Heart left ventricle (tissue), 16 donors: ENCODE measurements at regions not wholly inside any gene's neighbourhood (a gene's known extent, or its start where the extent isn't known, plus 50 kb on each side); places are given as distances from the start of the nearest gene placed in this dataset.

Source experiments
- ATAC-seq, 4 donors: fragments of 200-7000 bp; cut with Tn5 transposase; one replicate each; pipeline ENCODE4 v1.9.1; 2020 to 2022; ENCODE audit warnings: moderate library complexity in 4 of 4, mild to moderate bottlenecking in 3 of 4, moderate number of reproducible peaks in 1 of 4
- DNase-seq, 5 donors: peaks; one replicate each; pipeline ENCODE4 v3.0.0-alpha.2; 2020
- H3K27ac ChIP-seq, 12 donors: fragments of 200-600 bp; sonication (generic) in 4 of 12; one replicate each; pipeline versions ENCODE4 v1.5.0 to v1.8.0; 2016 to 2022; ENCODE audit warnings: mild to moderate bottlenecking in 2 of 12
- H3K27me3 ChIP-seq, 9 donors: fragments of 200-600 bp; sonication (generic) in 2 of 9; one replicate each; pipeline versions ENCODE4 v1.5.1 to v1.8.0; 2016 to 2022; ENCODE audit warnings: mild to moderate bottlenecking in 3 of 9
- H3K36me3 ChIP-seq, 9 donors: fragments of 200-600 bp; sonication (generic) in 2 of 9; one replicate each; pipeline versions ENCODE4 v1.5.0 to v1.8.0; 2018 to 2022; ENCODE audit warnings: mild to moderate bottlenecking in 2 of 9
- H3K4me1 ChIP-seq, 12 donors: fragments of 200-600 bp; sonication (generic) in 4 of 12; one replicate each; pipeline versions ENCODE4 v1.5.0 to v1.8.0; 2016 to 2022; ENCODE audit warnings: mild to moderate bottlenecking in 3 of 12
- H3K4me3 ChIP-seq, 12 donors: fragments of 200-600 bp; sonication (generic) in 4 of 12; one replicate each; pipeline versions ENCODE4 v1.5.0 to v1.8.0; 2017 to 2022; ENCODE audit warnings: mild to moderate bottlenecking in 9 of 12, moderate library complexity in 4 of 12
- H3K9me3 ChIP-seq, 12 donors: fragments of 200-600 bp; sonication (generic) in 4 of 12; one replicate each; pipeline versions ENCODE4 v1.5.0 to v1.8.0; 2016 to 2022; ENCODE audit warnings: mild to moderate bottlenecking in 1 of 12
- POLR2A ChIP-seq, 2 donors: fragments of 450-650 bp; IDR thresholded peaks; one replicate each; pipeline ENCODE4 v1.6.1; 2017; ENCODE audit warnings: antibody characterized with exemption in 2 of 2, mild to moderate bottlenecking in 2 of 2, moderate library complexity in 2 of 2
- WGBS, 4 donors: extraction: QIAGEN DNeasy Blood & Tissue Kit in 2 of 4; methylation state at CpG; one replicate each; pipeline versions ENCODE4 v1.1.5 to v1.1.7; 2013 to 2018; 5-methylcytosine and 5-hydroxymethylcytosine counted together
- intact Hi-C, 10 donors: fragments of 100-400 bp; cut with DNase I; formaldehyde crosslinking; loops; one replicate each; pipeline versions ENCODE4 v1.11.1 to v1.14.2; 2022
- TF ChIP-seq, protein P1 (sequence below), 12 donors: fragments of 200-600 bp; sonication (generic) in 4 of 12; IDR thresholded peaks; one replicate each; pipeline versions ENCODE4 v1.5.0 to v1.8.0; 2018 to 2022; ENCODE audit warnings: antibody characterized with exemption in 12 of 12, mild to moderate bottlenecking in 5 of 12
- donor health status: ischemic (EF 13 %, LVEDD 7.1; RV severe dilation, severe dysfunction).
- donor health status: healthy with polysubstance abuse.
- donor health status: DM: no; HTN: yes; CAD: no.
- donor health status: DM: no; HTN: no; CAD: no.
- donor health status: ischemic (EF 25% LVEDD 6.9; RV normal size, moderate dysfunction).
- donor health status: ischemic (EF 25% LVEDD 5.7; RV mildly dilated, moderate dysfunction).
- donor health status: healthy.
- donor health status: DM: yes; HTN: yes; CAD: no.
- donor health status: ischemic (EF 35%, LVEDD 5.7; RV mildly dilated, moderate dysfunction).
- donor health status: nonischemic (EF 11% LVEDD 7.7; RV severe dilation, severe dysfunction).
- donor health status: DM: yes; HTN: yes; CAD: no.
- donor health status: PGD.
- donor health status: ischemic (EF 29% LVEDD 5.4; RV normal size, mild dysfunction).
- donor health status: nonischemic (EF 23%, LVEDD 6.1; RV moderate dilation, normal function).

DNA sequence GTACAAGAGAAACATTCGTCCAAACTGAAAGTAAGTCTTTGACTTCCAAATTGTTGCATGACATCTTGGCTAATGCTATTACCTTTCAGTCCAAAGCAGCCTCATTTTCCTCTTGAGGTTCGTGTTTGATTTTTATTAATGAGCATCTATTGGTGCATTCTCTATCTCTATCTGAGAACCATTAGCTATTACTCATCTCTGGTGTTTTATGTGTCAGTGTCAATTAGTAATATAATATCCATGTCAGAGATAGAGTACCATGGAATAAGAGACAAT is 388.1 kb upstream of the GOT2 start:
- TF ChIP-seq, protein P1, sequence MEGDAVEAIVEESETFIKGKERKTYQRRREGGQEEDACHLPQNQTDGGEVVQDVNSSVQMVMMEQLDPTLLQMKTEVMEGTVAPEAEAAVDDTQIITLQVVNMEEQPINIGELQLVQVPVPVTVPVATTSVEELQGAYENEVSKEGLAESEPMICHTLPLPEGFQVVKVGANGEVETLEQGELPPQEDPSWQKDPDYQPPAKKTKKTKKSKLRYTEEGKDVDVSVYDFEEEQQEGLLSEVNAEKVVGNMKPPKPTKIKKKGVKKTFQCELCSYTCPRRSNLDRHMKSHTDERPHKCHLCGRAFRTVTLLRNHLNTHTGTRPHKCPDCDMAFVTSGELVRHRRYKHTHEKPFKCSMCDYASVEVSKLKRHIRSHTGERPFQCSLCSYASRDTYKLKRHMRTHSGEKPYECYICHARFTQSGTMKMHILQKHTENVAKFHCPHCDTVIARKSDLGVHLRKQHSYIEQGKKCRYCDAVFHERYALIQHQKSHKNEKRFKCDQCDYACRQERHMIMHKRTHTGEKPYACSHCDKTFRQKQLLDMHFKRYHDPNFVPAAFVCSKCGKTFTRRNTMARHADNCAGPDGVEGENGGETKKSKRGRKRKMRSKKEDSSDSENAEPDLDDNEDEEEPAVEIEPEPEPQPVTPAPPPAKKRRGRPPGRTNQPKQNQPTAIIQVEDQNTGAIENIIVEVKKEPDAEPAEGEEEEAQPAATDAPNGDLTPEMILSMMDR (IDR thresholded peaks at IDR 0.05) = no peak
- TF ChIP-seq POLR2A (IDR thresholded peaks at IDR 0.05) = no peak
- no peak overlapping the region for H3K27ac ChIP-seq
- no peak for ATAC-seq
- no peaks in the 10 kb centered on the region for H3K9me3 ChIP-seq
- H3K4me3 ChIP-seq = no peak overlapping the region
- H3K4me1 ChIP-seq = no peaks in the 10 kb centered on the region
- H3K36me3 ChIP-seq = no peaks in the 10 kb centered on the region
- no peak for DNase-seq
- whole genome bisulfite sequencing, 4 donors = 39 to 60% (median 46%) methylated on average over 2 of the region's 2 CpGs
- intact Hi-C loops = no loop called here
- H3K27me3 ChIP-seq = no peaks in the 10 kb centered on the region

DNA sequence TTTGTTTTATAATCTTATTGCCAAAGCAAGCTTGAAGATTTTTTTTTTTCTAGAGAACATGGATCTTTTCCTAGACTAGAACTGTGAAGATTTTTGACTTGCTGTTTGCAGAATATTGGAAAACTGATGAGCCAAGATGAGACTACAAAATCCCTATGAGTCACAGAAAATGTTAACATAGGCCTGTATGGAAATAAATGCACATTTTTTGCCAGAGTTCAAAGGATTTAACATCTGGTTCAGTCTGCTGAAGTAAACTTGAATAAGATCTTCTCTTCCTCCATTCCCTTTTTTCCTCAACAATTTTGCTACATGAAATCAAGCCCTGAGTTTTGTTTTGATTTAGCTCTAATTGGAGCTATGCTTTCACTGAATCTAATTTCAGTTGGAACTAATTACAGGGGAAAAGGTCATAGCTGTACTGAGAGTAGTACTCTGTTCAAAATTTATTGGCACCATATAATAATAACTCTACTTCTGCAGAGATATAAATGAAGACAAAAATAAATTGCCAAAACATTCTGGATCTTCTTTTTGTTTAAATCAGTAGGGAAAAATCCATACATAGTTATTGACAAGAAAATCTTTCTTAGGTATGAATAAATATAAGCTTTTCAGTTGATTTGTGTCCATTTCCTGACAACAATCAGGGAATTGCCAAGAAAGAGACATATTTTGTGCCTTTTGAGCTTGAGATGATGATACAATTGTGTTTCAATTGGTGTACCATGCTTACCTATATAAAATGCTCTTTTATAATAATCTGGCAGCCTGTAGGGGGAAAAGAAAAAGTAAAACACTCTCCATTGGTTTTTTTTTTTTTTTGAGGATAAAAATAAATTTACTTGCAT is 387.5 kb upstream of the GOT2 start:
- intact Hi-C loops = no loop called here
- no peaks in the 10 kb centered on the region for H3K27me3 ChIP-seq
- ATAC-seq (no peak), DNase-seq (no peak)
- H3K9me3 ChIP-seq = no peaks in the 10 kb centered on the region
- no peak for TF ChIP-seq POLR2A (IDR thresholded peaks at IDR 0.05)
- TF ChIP-seq, protein P1 (IDR thresholded peaks at IDR 0.05) = no peak
- H3K4me3 ChIP-seq = no peak overlapping the region
- H3K27ac ChIP-seq = no peak overlapping the region
- no peaks in the 10 kb centered on the region for H3K36me3 ChIP-seq
- H3K4me1 ChIP-seq = no peaks in the 10 kb centered on the region

DNA sequence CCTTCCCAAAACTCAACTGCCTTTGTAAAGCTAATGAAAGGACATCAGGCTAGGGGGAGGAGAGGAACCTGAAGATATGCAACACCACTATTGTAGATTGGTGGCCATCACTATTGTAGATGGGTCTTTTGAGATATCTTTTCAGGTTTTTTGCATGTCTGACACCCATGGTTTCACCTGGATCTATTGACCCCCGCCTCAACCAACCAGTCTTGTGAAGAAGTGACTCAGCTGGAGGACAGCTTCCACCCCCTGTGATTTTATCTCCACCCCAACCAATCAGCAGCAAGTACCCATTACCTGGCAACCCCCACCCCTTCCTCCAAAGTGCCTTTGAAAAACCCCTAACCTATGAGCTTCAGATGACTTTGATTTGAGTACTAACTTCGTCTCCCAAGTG is 382.6 kb upstream of the GOT2 start:
- H3K27me3 ChIP-seq = no peaks in the 10 kb centered on the region
- H3K4me3 ChIP-seq = no peak overlapping the region
- no peaks in the 10 kb centered on the region for H3K9me3 ChIP-seq
- no peak overlapping the region for H3K27ac ChIP-seq
- no peaks in the 10 kb centered on the region for H3K36me3 ChIP-seq
- DNase-seq = no peak
- intact Hi-C loops = no loop called here
- H3K4me1 ChIP-seq = no peaks in the 10 kb centered on the region
- 33 to 55% (median 44%) methylated on average over 2 of the region's 2 CpGs for WGBS, 4 donors
- TF ChIP-seq, protein P1 (IDR thresholded peaks at IDR 0.05) = no peak
- no peak for TF ChIP-seq POLR2A (IDR thresholded peaks at IDR 0.05)
- ATAC-seq = no peak

DNA sequence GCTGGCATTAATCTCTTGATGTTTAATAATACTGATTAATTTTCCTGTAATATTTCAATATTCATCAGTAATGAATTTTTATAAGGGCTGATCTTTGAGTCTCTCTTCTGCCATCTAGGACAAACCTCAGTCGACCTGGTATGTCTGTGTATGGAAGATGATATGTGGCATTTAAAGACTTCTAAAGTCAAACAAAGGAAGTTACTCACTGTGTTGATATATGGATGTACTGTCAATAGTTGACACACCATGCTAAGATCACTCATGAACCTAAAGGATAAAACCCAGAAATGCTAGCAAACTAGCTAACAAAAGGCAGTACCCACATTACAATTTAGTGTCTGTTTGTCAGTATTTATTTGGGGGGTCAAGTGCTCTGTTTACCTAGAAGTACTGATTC is 380.7 kb upstream of the GOT2 start:
- no peaks in the 10 kb centered on the region for H3K9me3 ChIP-seq
- no peaks in the 10 kb centered on the region for H3K36me3 ChIP-seq
- no peak overlapping the region for H3K27ac ChIP-seq
- 53 to 72% (median 66%) methylated on average over 1 of the region's 1 CpG for WGBS, 4 donors
- DNase-seq (no peak), ATAC-seq (no peak)
- no peak for TF ChIP-seq POLR2A (IDR thresholded peaks at IDR 0.05)
- TF ChIP-seq, protein P1 (IDR thresholded peaks at IDR 0.05) = no peak
- intact Hi-C loops = no loop called here
- H3K27me3 ChIP-seq = no peaks in the 10 kb centered on the region
- no peaks in the 10 kb centered on the region for H3K4me1 ChIP-seq
- no peak overlapping the region for H3K4me3 ChIP-seq
